WI38 (cell line): ENCODE measurements at regions not wholly inside any gene's neighbourhood (a gene's known extent, or its start where the extent isn't known, plus 50 kb on each side); places are given as distances from the start of the nearest gene placed in this dataset.

Source experiments
- H3K4me3 ChIP-seq: 2 replicates; pipeline ENCODE4 v1.5.1; 2011; ENCODE audit warnings: low read depth, mild to moderate bottlenecking, control low read depth, low read length
- CTCF ChIP-seq: IDR thresholded peaks from 2 replicates; pipeline ENCODE4 v1.5.1; 2012; ENCODE audit warnings: low read depth, mild to moderate bottlenecking, control low read depth, low read length

- no peak for TF ChIP-seq CTCF
- H3K4me3 ChIP-seq: no peak overlapping the region
Observed at GRCh38 chr1:65688215-65688566, 104.5 kb upstream of the PDE4B start.

- no peak overlapping the region for H3K4me3 ChIP-seq
- no peak for TF ChIP-seq CTCF
Observed at GRCh38 chr1:65688848-65689247, 103.8 kb upstream of the PDE4B start.

GRCh38 chr1:65691152-65691900, 101.4 kb upstream of the PDE4B start:
- no peak overlapping the region for H3K4me3 ChIP-seq
- no peak for TF ChIP-seq CTCF

- TF ChIP-seq CTCF: no peak
Observed at GRCh38 chr1:65691972-65692371, 100.7 kb upstream of the PDE4B start.

GRCh38 chr1:65694126-65694525, 98.6 kb upstream of the PDE4B start:
- TF ChIP-seq CTCF: no peak

More at GRCh38 chr1:65691972-65692371, 100.7 kb upstream of the PDE4B start:
- H3K4me3 ChIP-seq: no peak overlapping the region

GRCh38 chr1:65694933-65695332, 97.8 kb upstream of the PDE4B start:
- no peak overlapping the region for H3K4me3 ChIP-seq
- no peak for TF ChIP-seq CTCF

More at GRCh38 chr1:65694126-65694525, 98.6 kb upstream of the PDE4B start:
- no peak overlapping the region for H3K4me3 ChIP-seq

GRCh38 chr1:65698590-65698989, 94.1 kb upstream of the PDE4B start:
- H3K4me3 ChIP-seq: no peak overlapping the region
- no peak for TF ChIP-seq CTCF
